Mucosa of descending colon (tissue), 3 donors: ENCODE measurements at regions not wholly inside any gene's neighbourhood (a gene's known extent, or its start where the extent isn't known, plus 50 kb on each side); places are given as distances from the start of the nearest gene placed in this dataset.

Experiments used
- ATAC-seq: fragments of 200-7000 bp; cut with Tn5 transposase; one replicate; pipeline ENCODE4 v1.9.1; 2020; ENCODE audit warnings: mild to moderate bottlenecking, moderate library complexity
- DNase-seq, 3 donors: peaks; one replicate each; pipeline ENCODE4 v3.0.0-alpha.2; 2020
- H3K36me3 ChIP-seq: fragments of 200-600 bp; one replicate; pipeline ENCODE4 v1.8.0; 2021; ENCODE audit warnings: low read depth, mild to moderate bottlenecking
- H3K4me1 ChIP-seq: fragments of 200-600 bp; one replicate; pipeline ENCODE4 v1.8.0; 2021; ENCODE audit warnings: low read depth, mild to moderate bottlenecking
- H3K4me3 ChIP-seq: fragments of 200-600 bp; one replicate; pipeline ENCODE4 v1.8.0; 2021; ENCODE audit warnings: mild to moderate bottlenecking
- H3K9me3 ChIP-seq: fragments of 200-600 bp; one replicate; pipeline ENCODE4 v1.8.0; 2021; ENCODE audit warnings: mild to moderate bottlenecking
- CTCF ChIP-seq: fragments of 200-600 bp; IDR thresholded peaks from one replicate; pipeline ENCODE4 v1.8.0; 2022; ENCODE audit warnings: antibody characterized with exemption, mild to moderate bottlenecking
- intact Hi-C, 2 donors: fragments of 100-400 bp; cut with DNase I in 1 of 2; cut with micrococcal nuclease in 1 of 2; formaldehyde crosslinking; loops; one replicate each; pipeline versions ENCODE4 v1.11.0 to v1.11.1; 2022; cut with DNase I, micrococcal nuclease
- donor health status: DM: no; HTN: no; CAD: no; lungs with moderate emphysema.
- donor health status: DM: no; HTN: no; CAD: no.
- donor health status: DM: no; HTN: yes; CAD: no.

- ATAC-seq (no peak), DNase-seq (no peak)
- TF ChIP-seq CTCF: no peak
- no peaks in the 10 kb centered on the region for H3K36me3 ChIP-seq
- H3K4me3 ChIP-seq: no peak overlapping the region
- H3K4me1 ChIP-seq: no peaks in the 10 kb centered on the region
- intact Hi-C loops: no loop called here
- H3K9me3 ChIP-seq: no peaks in the 10 kb centered on the region
Measured at GRCh38 chr6:54044059-54044458, 67.2 kb upstream of the MLIP start.

GRCh38 chr6:54048782-54049181 lies 62.5 kb upstream of the MLIP start:
- H3K9me3 ChIP-seq: no peaks in the 10 kb centered on the region
- no peak overlapping the region for H3K4me3 ChIP-seq
- peaks cover 8% of the 10 kb centered on the region for H3K4me1 ChIP-seq
- ATAC-seq: no peak
- TF ChIP-seq CTCF: no peak
- no peak for DNase-seq
- H3K36me3 ChIP-seq: no peaks in the 10 kb centered on the region
- intact Hi-C loops: no loop called here

DNA sequence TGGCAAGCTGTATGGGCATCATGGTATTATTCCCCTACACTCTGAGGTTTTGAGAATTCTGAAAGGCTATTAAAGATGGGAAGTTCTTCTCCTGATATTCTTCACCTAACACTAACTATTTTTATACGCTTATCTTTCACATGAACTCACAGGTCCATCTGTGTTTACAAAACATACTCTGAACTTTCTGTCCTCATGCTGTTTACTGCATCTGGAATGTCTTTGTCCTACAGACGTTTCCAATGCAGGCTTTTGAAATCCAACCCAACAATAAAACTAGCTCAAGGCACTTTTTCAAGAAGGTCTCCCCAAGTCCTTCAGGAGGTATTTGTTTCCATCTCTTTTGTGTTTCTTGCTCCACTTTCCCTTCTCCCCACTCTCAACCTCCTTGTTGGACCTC lies 60.5 kb upstream of the MLIP start:
- no peak for ATAC-seq
- no peak for TF ChIP-seq CTCF
- H3K9me3 ChIP-seq: no peaks in the 10 kb centered on the region
- no peak overlapping the region for H3K4me3 ChIP-seq
- no peak for DNase-seq
- H3K36me3 ChIP-seq: no peaks in the 10 kb centered on the region
- intact Hi-C loops: no loop called here
- H3K4me1 ChIP-seq: peaks cover 12% of the 10 kb centered on the region

DNA sequence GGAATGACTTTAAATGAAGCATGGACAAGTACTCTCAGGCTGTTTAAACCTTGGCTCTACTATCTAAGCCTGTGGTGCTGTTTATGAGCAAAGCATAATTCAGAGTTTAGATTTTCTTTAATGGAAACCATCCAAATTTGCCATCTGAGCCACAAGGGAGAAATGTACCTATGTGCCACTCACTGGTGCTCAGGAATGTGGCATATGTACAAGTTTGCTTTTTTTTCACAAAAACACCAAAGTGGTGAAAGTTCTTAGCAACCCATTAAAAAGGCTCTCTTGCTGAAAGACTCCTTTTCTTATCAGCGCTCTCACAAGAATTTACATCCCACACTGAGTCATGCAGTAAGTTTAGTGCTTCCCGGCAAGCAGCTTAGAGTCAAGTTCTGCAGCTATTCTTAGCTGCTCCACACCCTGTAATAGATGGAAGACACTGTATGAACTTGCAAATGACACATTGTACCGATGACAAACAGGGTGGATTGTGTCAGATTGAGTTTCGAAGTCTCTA lies 57.3 kb upstream of the MLIP start:
- H3K4me1 ChIP-seq: peaks cover 14% of the 10 kb centered on the region
- intact Hi-C loops: no loop called here
- DNase-seq (peak in 1 of 3 donors; percentile 75), ATAC-seq (peak; percentile 99)
- H3K9me3 ChIP-seq: no peaks in the 10 kb centered on the region
- TF ChIP-seq CTCF: no peak
- no peaks in the 10 kb centered on the region for H3K36me3 ChIP-seq
- no peak overlapping the region for H3K4me3 ChIP-seq

DNA sequence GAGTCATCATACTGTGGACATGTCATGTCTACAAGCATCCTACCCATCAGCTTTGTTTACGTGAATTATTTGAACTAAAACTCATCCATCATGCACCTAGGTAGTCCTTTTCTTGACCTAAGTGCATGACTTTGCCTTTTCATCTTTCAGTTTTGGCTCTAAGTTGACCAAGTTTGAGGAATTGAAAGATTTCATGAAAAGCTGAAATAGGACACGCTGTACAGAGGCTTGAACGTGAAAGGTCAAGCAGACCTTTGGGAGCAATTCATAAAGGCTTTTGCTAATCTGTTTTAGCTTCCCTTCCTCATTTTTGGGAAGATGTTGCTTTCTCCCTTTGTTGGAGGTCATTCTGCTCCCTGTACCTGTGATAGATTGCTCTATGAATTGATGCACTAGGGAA lies 55.1 kb upstream of the MLIP start:
- no peaks in the 10 kb centered on the region for H3K36me3 ChIP-seq
- intact Hi-C loops: no loop called here
- H3K4me3 ChIP-seq: no peak overlapping the region
- no peak for TF ChIP-seq CTCF
- H3K9me3 ChIP-seq: no peaks in the 10 kb centered on the region
- H3K4me1 ChIP-seq: peaks cover 14% of the 10 kb centered on the region
- ATAC-seq: no peak
- DNase-seq: no peak

DNA sequence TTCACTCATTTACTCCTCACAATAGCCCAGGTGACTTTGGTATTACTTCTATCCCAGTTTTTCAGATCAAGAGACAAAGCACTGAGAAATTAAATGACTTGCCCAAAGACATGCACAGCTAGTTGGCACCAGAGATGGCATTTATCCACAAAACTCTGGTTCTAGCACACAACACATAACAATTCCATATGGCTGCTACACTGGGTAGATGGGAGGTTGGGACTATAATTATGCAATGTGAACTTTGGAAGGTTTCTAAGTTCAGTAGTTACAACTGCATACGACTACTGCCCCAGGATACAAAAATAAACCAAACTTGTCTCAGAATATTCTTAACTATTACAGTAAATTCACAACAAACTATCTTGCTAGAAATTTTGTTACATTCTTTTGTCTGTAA lies 54.2 kb upstream of the MLIP start:
- DNase-seq (no peak), ATAC-seq (peak; percentile 68)
- Histone ChIP-seq H3K4me1 (peaks cover 22% of the 10 kb centered on the region), H3K4me3 (no peak overlapping the region), H3K36me3 (no peaks in the 10 kb centered on the region), H3K9me3 (no peaks in the 10 kb centered on the region)
- intact Hi-C loops: no loop called here
- no peak for TF ChIP-seq CTCF
